Muscle layer of colon (tissue), 2 donors: ENCODE measurements at regions not wholly inside any gene's neighbourhood (a gene's known extent, or its start where the extent isn't known, plus 50 kb on each side); places are given as distances from the start of the nearest gene placed in this dataset.

Experiments used
- H3K27ac ChIP-seq: one replicate; pipeline ENCODE4 v1.7.0; 2013; ENCODE audit warnings: low read depth, mild to moderate bottlenecking, low read length, moderate library complexity
- H3K27me3 ChIP-seq, 2 donors: one replicate each; pipeline ENCODE4 v1.7.0; 2013; ENCODE audit warnings: low read length in 2 of 2, mild to moderate bottlenecking in 2 of 2; ENCODE audit not compliant: insufficient read depth in 2 of 2, control insufficient read depth in 1 of 2
- H3K36me3 ChIP-seq: one replicate; pipeline ENCODE4 v1.7.0; 2013; ENCODE audit warnings: mild to moderate bottlenecking, low read length; ENCODE audit not compliant: insufficient read depth
- H3K4me1 ChIP-seq: one replicate; pipeline ENCODE4 v1.7.0; 2013; ENCODE audit warnings: mild to moderate bottlenecking, low read length; ENCODE audit not compliant: insufficient read depth
- H3K4me3 ChIP-seq, 2 donors: one replicate each; pipeline ENCODE4 v1.7.0; 2013; ENCODE audit warnings: low read length in 2 of 2, low read depth in 1 of 2, mild to moderate bottlenecking in 1 of 2, moderate library complexity in 1 of 2
- H3K9ac ChIP-seq: one replicate; pipeline ENCODE4 v1.7.0; 2013; ENCODE audit warnings: low read length
- H3K9me3 ChIP-seq: one replicate; pipeline ENCODE4 v1.7.0; 2013; ENCODE audit warnings: mild to moderate bottlenecking, low read length
- donor health status: abdominal sarcoma.
- donor health status: Adenocarcinoma of cecum.

DNA sequence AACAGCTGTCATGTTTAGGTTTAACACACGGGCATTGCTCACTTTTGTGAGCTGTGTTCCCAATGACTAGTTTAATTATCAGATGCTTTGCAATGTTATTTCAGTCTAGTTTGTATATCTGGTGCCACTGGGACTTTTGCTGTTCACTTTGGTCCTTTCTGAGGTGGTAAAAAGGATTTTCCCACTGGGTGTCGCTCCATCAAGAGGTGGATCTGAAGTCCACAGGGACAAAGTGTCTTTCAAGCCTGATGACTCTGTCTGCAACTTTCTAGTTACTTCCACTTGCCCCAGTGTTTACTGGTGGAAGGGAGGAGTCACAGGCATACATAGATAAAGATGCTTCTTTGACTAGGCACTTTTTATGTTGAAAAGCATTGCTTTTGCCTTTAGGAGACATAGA is 242.2 kb downstream of the HGF start:
- Histone ChIP-seq H3K36me3 (no peaks in the 10 kb centered on the region), H3K4me3 (no peak overlapping the region), H3K9ac (no peak overlapping the region), H3K27ac (no peak overlapping the region), H3K27me3 (no peaks in the 10 kb centered on the region), H3K4me1 (no peaks in the 10 kb centered on the region), H3K9me3 (no peaks in the 10 kb centered on the region)

GRCh38 chr7:81526971-81527370 is 242.9 kb downstream of the HGF start:
- no peaks in the 10 kb centered on the region for H3K27me3 ChIP-seq
- no peak overlapping the region for H3K9ac ChIP-seq
- no peak overlapping the region for H3K27ac ChIP-seq
- no peaks in the 10 kb centered on the region for H3K4me1 ChIP-seq
- no peaks in the 10 kb centered on the region for H3K9me3 ChIP-seq
- H3K36me3 ChIP-seq: no peaks in the 10 kb centered on the region
- no peak overlapping the region for H3K4me3 ChIP-seq

DNA sequence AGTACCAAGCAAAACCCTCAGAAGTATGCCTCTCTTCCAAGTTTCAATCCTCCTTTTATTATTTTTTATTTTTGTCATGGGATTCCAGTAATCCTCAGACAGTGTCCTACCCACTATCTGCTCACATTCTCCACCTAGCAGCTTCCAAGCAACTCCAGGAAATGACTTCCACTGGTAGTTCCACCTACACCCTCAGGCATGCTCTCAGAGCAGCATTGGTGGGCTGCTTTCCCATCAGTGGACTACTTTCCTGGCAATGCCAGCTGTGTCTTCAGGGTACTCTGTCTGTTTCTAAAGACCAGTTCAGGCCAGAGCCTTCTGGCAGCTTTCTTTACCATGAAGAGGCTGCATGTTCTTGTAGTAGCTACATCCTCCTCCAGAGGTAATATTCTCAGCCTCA is 244.0 kb downstream of the HGF start:
- no peak overlapping the region for H3K9ac ChIP-seq
- no peak overlapping the region for H3K4me3 ChIP-seq
- no peaks in the 10 kb centered on the region for H3K9me3 ChIP-seq
- no peaks in the 10 kb centered on the region for H3K36me3 ChIP-seq
- no peaks in the 10 kb centered on the region for H3K27me3 ChIP-seq
- no peaks in the 10 kb centered on the region for H3K4me1 ChIP-seq
- no peak overlapping the region for H3K27ac ChIP-seq

GRCh38 chr7:81519886-81520285 is 250.0 kb downstream of the HGF start:
- Histone ChIP-seq H3K9ac (no peak overlapping the region), H3K4me1 (peaks cover 4% of the 10 kb centered on the region), H3K9me3 (no peaks in the 10 kb centered on the region), H3K27ac (no peak overlapping the region), H3K4me3 (no peak overlapping the region), H3K36me3 (no peaks in the 10 kb centered on the region), H3K27me3 (no peaks in the 10 kb centered on the region)

DNA sequence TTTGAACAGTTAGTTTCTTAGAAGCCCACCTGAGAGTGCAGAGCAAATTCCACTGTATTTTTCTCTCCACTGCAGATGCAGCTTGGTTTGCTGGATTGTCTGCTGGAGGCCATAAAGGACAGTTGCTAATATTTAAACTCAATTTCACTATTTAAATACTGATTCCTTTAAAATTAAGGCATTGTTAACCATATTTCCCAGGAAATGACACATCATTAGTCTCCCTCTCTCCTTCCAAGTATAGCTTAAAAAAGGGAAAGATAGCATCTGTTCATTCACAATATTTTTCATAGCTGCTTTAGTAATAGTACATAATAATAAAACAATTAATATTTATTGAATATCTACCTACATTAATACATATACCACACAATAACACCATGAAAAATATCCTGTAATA is 252.9 kb downstream of the HGF start:
- Histone ChIP-seq H3K27ac (no peak overlapping the region), H3K4me3 (no peak overlapping the region), H3K27me3 (no peaks in the 10 kb centered on the region), H3K9ac (no peak overlapping the region), H3K4me1 (peaks cover 11% of the 10 kb centered on the region), H3K9me3 (no peaks in the 10 kb centered on the region), H3K36me3 (no peaks in the 10 kb centered on the region)

DNA sequence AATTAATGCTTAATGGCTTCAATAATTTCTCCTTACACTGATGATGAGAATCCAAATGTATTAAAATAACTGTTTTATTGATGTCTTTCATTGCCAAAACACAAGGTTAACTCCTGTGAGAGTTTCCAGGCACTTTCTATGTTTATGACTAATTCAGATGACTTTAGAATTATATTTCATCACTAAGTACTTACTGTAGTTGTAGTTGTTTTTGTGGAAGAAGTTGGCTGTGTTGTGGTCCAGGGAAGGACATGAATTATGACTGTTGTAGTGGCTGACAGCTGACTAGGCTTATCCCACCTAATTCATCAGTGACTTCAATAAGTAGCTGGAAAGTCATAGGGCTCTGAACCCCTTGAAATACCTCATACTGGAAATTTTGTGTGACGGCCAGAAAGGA is 254.8 kb downstream of the HGF start:
- H3K4me1 ChIP-seq: peaks cover 11% of the 10 kb centered on the region
- no peak overlapping the region for H3K27ac ChIP-seq
- H3K27me3 ChIP-seq: no peaks in the 10 kb centered on the region
- no peaks in the 10 kb centered on the region for H3K36me3 ChIP-seq
- H3K9ac ChIP-seq: no peak overlapping the region
- H3K9me3 ChIP-seq: no peaks in the 10 kb centered on the region
- no peak overlapping the region for H3K4me3 ChIP-seq

DNA sequence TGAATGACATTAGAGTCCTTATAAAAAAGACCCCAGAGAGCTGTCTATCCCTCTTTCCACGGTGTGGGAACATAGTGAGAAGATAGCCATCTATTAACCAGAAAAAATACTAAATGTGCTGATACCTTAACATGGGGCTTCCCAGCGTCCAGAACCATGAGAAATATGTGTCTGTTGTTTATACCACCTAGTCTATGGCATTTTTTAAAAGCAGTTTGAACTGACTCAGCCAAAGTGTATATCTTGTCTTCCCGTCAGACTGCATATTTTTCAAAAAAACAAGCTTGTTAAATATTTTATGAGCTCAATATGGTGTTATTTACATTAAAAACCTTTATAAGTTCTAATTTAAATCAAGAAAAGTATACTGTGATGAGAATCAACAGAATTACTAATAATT is 255.3 kb downstream of the HGF start:
- Histone ChIP-seq H3K4me1 (peaks cover 11% of the 10 kb centered on the region), H3K27me3 (no peaks in the 10 kb centered on the region), H3K9me3 (no peaks in the 10 kb centered on the region), H3K36me3 (no peaks in the 10 kb centered on the region), H3K4me3 (no peak overlapping the region), H3K27ac (no peak overlapping the region), H3K9ac (no peak overlapping the region)

- Histone ChIP-seq H3K27ac (no peak overlapping the region), H3K9ac (no peak overlapping the region), H3K4me3 (no peak overlapping the region), H3K4me1 (peaks cover 10% of the 10 kb centered on the region), H3K27me3 (no peaks in the 10 kb centered on the region), H3K9me3 (no peaks in the 10 kb centered on the region), H3K36me3 (no peaks in the 10 kb centered on the region)
Observed at GRCh38 chr7:81510122-81510521, 259.7 kb downstream of the HGF start.

DNA sequence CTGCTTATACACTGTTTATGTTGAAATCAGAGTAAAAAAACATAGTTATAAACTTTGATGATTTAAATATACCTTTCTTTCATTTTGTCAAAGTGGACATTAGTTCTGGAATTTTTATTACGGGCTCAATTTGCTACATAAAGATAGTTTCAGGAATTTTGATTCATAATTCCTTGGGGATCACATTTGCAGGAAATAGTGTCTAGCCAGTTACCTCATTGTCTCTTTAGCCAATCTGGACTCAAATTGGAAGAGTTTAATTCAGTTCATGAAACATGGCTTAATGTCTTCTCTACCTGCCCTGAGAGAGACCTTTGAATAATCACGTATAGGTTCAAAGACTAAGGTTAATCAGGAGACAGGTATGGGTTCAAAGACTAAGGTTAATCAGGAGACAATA is 262.6 kb downstream of the HGF start:
- no peaks in the 10 kb centered on the region for H3K27me3 ChIP-seq
- no peak overlapping the region for H3K4me3 ChIP-seq
- H3K9me3 ChIP-seq: no peaks in the 10 kb centered on the region
- no peaks in the 10 kb centered on the region for H3K4me1 ChIP-seq
- no peak overlapping the region for H3K27ac ChIP-seq
- H3K9ac ChIP-seq: no peak overlapping the region
- H3K36me3 ChIP-seq: no peaks in the 10 kb centered on the region

- Histone ChIP-seq H3K9ac (no peak overlapping the region), H3K27me3 (no peaks in the 10 kb centered on the region), H3K27ac (no peak overlapping the region), H3K36me3 (no peaks in the 10 kb centered on the region), H3K9me3 (no peaks in the 10 kb centered on the region), H3K4me1 (no peaks in the 10 kb centered on the region), H3K4me3 (no peak overlapping the region)
Observed at GRCh38 chr7:81506609-81507008, 263.2 kb downstream of the HGF start.

GRCh38 chr7:81503771-81504170 is 266.1 kb downstream of the HGF start:
- no peak overlapping the region for H3K4me3 ChIP-seq
- no peaks in the 10 kb centered on the region for H3K27me3 ChIP-seq
- H3K9me3 ChIP-seq: no peaks in the 10 kb centered on the region
- peaks cover 9% of the 10 kb centered on the region for H3K4me1 ChIP-seq
- H3K9ac ChIP-seq: no peak overlapping the region
- no peaks in the 10 kb centered on the region for H3K36me3 ChIP-seq
- H3K27ac ChIP-seq: no peak overlapping the region

- no peak overlapping the region for H3K27ac ChIP-seq
- peaks cover 9% of the 10 kb centered on the region for H3K4me1 ChIP-seq
- no peak overlapping the region for H3K9ac ChIP-seq
- H3K4me3 ChIP-seq: no peak overlapping the region
- H3K9me3 ChIP-seq: no peaks in the 10 kb centered on the region
- no peaks in the 10 kb centered on the region for H3K36me3 ChIP-seq
- H3K27me3 ChIP-seq: no peaks in the 10 kb centered on the region
Observed at GRCh38 chr7:81503336-81503735, 266.5 kb downstream of the HGF start.
